ENCODE measurements at regions not wholly inside any gene's neighbourhood (a gene's known extent, or its start where the extent isn't known, plus 50 kb on each side); places are given as distances from the start of the nearest gene placed in this dataset.
"Not testable (repeated sequence)": the region's sequence is repeated elsewhere in the genome, so short reads cannot be mapped to it uniquely, and the experiment has no call there.

DNA sequence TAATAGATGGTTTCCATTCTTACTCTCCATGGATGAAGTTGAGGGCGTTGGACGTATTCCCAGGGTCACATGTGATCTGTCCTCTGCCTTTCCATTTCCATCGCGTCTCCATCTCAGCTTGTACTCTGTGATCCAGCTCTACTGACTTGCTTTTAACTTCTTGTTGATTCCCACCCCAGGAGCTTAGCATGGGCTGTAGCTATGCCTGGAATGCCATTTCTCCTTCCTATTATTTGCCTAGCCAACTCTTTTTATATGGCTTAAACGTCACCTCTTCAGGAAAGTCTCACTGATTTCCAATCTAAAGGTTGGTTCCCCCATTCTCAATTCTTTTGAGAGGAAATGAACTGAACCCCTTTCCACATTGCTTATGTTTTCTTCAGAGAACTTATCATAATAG, 475.9 kb downstream of the XYLT1 start:
- TF ChIP-seq, protein P1, sequence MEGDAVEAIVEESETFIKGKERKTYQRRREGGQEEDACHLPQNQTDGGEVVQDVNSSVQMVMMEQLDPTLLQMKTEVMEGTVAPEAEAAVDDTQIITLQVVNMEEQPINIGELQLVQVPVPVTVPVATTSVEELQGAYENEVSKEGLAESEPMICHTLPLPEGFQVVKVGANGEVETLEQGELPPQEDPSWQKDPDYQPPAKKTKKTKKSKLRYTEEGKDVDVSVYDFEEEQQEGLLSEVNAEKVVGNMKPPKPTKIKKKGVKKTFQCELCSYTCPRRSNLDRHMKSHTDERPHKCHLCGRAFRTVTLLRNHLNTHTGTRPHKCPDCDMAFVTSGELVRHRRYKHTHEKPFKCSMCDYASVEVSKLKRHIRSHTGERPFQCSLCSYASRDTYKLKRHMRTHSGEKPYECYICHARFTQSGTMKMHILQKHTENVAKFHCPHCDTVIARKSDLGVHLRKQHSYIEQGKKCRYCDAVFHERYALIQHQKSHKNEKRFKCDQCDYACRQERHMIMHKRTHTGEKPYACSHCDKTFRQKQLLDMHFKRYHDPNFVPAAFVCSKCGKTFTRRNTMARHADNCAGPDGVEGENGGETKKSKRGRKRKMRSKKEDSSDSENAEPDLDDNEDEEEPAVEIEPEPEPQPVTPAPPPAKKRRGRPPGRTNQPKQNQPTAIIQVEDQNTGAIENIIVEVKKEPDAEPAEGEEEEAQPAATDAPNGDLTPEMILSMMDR (IDR thresholded peaks at IDR 0.05) = no peak
- Histone ChIP-seq H3K36me3 (no peaks in the 10 kb centered on the region), H3K9me3 (no peaks in the 10 kb centered on the region), H3K4me1 (no peaks in the 10 kb centered on the region), H3K27ac (no peak overlapping the region), H3K27me3 (no peaks in the 10 kb centered on the region), H3K4me3 (no peak overlapping the region)
- DNase-seq (ENCODE audit: low spot score in 2 of 2) = no peak
- intact Hi-C loops (cut with DNase I) = no loop called here

DNA sequence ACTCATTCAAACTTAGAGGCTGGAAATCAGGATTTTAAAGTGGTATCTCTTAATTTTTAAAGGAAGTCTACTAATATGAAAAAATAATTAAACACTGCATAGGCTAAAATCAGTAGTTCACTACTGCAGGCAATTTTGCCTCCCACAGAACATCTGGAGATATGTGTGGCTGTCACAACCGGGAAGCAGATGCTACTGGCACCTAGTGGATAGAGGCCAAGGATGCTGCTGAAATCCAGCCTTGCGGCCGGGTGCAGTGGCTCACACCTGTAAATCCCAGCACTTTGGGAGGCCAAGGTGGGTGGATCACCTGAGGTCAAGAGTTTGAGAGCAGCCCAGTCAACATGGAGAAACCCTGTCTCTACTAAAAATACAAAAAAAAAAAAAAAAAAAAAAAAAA, 473.9 kb downstream of the XYLT1 start:
- no peak overlapping the region for H3K4me3 ChIP-seq
- no peaks in the 10 kb centered on the region for H3K4me1 ChIP-seq
- H3K27me3 ChIP-seq = no peaks in the 10 kb centered on the region
- TF ChIP-seq, protein P1 (IDR thresholded peaks at IDR 0.05) = no peak
- H3K9me3 ChIP-seq = no peaks in the 10 kb centered on the region
- H3K36me3 ChIP-seq = no peaks in the 10 kb centered on the region
- intact Hi-C loops (cut with DNase I) = no loop called here
- no peak for DNase-seq (ENCODE audit: low spot score in 2 of 2)
- no peak overlapping the region for H3K27ac ChIP-seq

DNA sequence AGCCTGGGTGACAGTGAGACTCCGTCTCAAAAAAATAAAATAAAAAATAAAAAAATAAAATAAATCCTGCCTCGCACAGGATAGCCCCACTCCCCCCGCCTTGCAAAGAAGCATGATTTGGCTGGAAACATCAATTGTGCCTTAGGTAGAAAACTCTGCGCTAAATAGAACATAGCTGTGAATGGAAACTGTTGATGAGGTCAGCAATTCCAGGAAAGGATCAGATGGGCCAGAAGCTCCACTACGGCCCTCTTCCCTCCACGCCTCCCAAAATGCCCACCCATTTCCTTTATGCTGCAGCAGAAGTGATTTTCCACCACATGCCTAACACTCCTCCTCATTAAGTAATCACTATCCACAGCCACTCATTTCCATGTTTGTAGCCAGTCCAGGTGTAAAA, 473.4 kb downstream of the XYLT1 start:
- H3K36me3 ChIP-seq = no peaks in the 10 kb centered on the region
- intact Hi-C loops (cut with DNase I) = no loop called here
- TF ChIP-seq, protein P1 (IDR thresholded peaks at IDR 0.05) = no peak
- DNase-seq (ENCODE audit: low spot score in 2 of 2) = no peak
- no peaks in the 10 kb centered on the region for H3K9me3 ChIP-seq
- H3K4me1 ChIP-seq = no peaks in the 10 kb centered on the region
- no peak overlapping the region for H3K27ac ChIP-seq
- no peak overlapping the region for H3K4me3 ChIP-seq
- H3K27me3 ChIP-seq = no peaks in the 10 kb centered on the region

DNA sequence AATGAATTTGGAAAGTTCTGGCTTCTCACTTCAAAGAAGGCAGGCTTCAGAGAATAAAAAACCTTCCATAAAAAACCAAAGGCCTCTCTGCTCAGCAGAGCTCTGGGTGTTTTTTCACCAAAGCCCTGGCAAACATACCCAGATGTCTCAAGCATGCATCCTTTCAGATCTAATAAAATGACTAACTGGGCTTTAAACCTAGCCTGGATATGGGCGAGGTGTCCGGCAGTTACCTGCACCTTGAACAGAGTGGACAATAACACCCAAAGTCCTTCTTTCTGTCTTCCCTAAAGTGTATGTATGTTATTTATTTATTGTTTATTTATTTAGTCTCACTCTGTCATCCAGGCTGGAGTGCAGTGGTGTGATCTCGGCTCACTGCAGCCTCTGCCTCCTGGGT, 469.3 kb downstream of the XYLT1 start:
- intact Hi-C loops (cut with DNase I) = no loop called here
- Histone ChIP-seq H3K4me1 (no peaks in the 10 kb centered on the region), H3K27me3 (no peaks in the 10 kb centered on the region), H3K27ac (no peak overlapping the region), H3K4me3 (no peak overlapping the region), H3K36me3 (no peaks in the 10 kb centered on the region), H3K9me3 (no peaks in the 10 kb centered on the region)
- no peak for DNase-seq (ENCODE audit: low spot score in 2 of 2)
- TF ChIP-seq, protein P1 (IDR thresholded peaks at IDR 0.05) = no peak

DNA sequence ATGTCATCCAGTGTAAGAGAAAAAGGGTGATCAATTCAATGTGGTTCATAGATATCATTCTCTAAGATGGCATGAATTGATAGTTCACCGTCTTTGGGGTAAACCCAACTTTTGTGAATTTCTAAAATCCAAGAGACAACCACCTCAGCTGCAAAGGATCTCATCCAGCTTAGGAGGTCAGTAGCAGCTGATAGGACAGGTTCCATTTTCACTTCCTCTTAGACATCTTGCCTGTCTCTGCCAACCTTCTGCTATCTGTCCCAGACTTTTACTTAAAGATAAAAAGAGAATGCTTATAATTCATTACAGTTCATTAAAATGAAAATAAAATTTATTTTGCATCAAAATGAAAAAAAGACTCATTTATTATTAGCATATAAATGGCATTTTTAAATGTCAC, 468.2 kb downstream of the XYLT1 start:
- no peak overlapping the region for H3K27ac ChIP-seq
- intact Hi-C loops (cut with DNase I) = no loop called here
- H3K27me3 ChIP-seq = no peaks in the 10 kb centered on the region
- no peak overlapping the region for H3K4me3 ChIP-seq
- TF ChIP-seq, protein P1 (IDR thresholded peaks at IDR 0.05) = no peak
- no peaks in the 10 kb centered on the region for H3K36me3 ChIP-seq
- DNase-seq (ENCODE audit: low spot score in 2 of 2) = no peak
- no peaks in the 10 kb centered on the region for H3K9me3 ChIP-seq
- H3K4me1 ChIP-seq = no peaks in the 10 kb centered on the region

DNA sequence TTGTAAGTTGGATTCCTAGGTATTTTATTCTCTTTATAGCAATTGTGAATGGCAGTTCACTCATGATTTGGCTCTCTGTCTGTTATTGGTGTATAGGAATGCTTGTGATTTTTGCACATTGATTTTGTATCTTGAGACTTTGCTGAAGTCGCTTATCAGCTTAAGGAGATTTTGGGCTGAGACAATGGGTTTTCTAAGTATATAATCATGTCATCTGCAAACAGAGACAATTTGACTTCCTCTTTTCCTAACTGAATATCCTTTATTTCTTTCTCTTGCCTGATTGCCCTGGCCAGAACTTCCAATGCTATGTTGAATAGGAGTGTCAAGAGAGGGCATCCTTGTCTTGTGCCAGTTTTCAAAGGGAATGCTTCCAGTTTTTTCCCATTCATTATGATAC, 464.8 kb downstream of the XYLT1 start:
- H3K27me3 ChIP-seq; H3K9me3 ChIP-seq; H3K4me1 ChIP-seq; DNase-seq (ENCODE audit: low spot score in 2 of 2); H3K27ac ChIP-seq; H3K36me3 ChIP-seq; H3K4me3 ChIP-seq; intact Hi-C loops (cut with DNase I): not testable (repeated sequence)

Measured in ascending aorta (tissue), 2 donors.